ENCODE measurements at regions not wholly inside any gene's neighbourhood (a gene's known extent, or its start where the extent isn't known, plus 50 kb on each side); places are given as distances from the start of the nearest gene placed in this dataset.

DNA sequence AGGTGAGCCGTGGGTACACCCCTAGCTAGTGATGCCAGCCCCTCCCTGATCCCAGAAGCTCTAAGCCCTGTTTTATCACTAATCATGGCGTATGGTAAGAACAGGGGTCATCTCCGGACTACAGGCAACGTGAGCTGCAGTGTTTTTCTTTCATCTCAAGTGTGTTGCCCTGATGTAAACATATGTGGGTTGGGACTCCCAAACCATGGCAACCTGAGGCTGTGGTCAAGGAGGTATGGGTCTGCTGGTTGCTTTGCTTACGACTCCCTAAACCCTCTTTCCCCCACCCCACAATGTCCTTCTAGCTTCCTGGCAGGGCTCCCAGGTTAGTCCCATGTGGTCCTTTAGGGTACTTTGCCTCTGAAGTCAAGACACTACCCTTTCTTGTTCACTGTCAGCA, 53.6 kb upstream of the AFF3 start:
- CTCF ChIA-PET (ENCODE audit: low intra/inter-chr PET ratio, low total read pairs): no interaction called here

GRCh38 chr2:100194951-100195350, 52.6 kb upstream of the AFF3 start:
- Histone ChIP-seq H4K20me1 (ENCODE audit: insufficient read depth, low read length) (no peaks in the 10 kb centered on the region), H3K36me3 (replicated peaks in 1 of 2; ENCODE audit: control insufficient read depth in 1 of 2, insufficient read depth in 2 of 2, low read length in 2 of 2) (no peaks in the 10 kb centered on the region), H3K9me3 (ENCODE audit: low read length) (no peaks in the 10 kb centered on the region), H3K79me2 (ENCODE audit: insufficient read depth, low read length) (no peaks in the 10 kb centered on the region), H2AFZ (ENCODE audit: low read length) (no peak overlapping the region), H3K27me3 (ENCODE audit: control insufficient read depth in 1 of 2, insufficient read depth in 2 of 2, low read length in 2 of 2) (peaks cover 3 to 8% of the 10 kb centered on the region in 2 experiments; a peak in 4 of 5 replicates), H3K4me2 (ENCODE audit: low read depth, low read length) (no peak overlapping the region), H3K9ac (ENCODE audit: insufficient read depth, low read depth, low read length) (no peak overlapping the region), H3K4me3 (replicated peaks in 1 of 3; ENCODE audit: insufficient read depth in 1 of 3, low read depth in 2 of 3, low read length in 3 of 3) (no peak overlapping the region), H3K4me1 (ENCODE audit: insufficient read depth, low read length) (peaks cover 5% of the 10 kb centered on the region; the same call in 1 of the 2 replicates), H3K27ac (ENCODE audit: extremely low read length, insufficient read depth, low read length) (no peak overlapping the region)
- 48% methylated on average over 3 of the region's 3 CpGs for WGBS (ENCODE audit: low lambda C conversion rate)
- FAIRE-seq (no peak), ATAC-seq (no peak), DNase-seq (ENCODE audit: low spot score) (no peak)
- intact Hi-C loops (cut with micrococcal nuclease; ENCODE audit: unreplicated experiment) (no loop called here), in situ Hi-C loops (cut with HindIII; ENCODE audit: extremely low pct_ligation_motif_present, low pct_unique_long_range_greater_than_20kb) (no loop called here)
- no TSS peak for BruUV-seq (replicated peaks)
- CTCF ChIA-PET (ENCODE audit: low intra/inter-chr PET ratio, low total read pairs): no interaction called here
- POLR2A ChIA-PET: no interaction called here
- TF ChIP-seq, protein P1, sequence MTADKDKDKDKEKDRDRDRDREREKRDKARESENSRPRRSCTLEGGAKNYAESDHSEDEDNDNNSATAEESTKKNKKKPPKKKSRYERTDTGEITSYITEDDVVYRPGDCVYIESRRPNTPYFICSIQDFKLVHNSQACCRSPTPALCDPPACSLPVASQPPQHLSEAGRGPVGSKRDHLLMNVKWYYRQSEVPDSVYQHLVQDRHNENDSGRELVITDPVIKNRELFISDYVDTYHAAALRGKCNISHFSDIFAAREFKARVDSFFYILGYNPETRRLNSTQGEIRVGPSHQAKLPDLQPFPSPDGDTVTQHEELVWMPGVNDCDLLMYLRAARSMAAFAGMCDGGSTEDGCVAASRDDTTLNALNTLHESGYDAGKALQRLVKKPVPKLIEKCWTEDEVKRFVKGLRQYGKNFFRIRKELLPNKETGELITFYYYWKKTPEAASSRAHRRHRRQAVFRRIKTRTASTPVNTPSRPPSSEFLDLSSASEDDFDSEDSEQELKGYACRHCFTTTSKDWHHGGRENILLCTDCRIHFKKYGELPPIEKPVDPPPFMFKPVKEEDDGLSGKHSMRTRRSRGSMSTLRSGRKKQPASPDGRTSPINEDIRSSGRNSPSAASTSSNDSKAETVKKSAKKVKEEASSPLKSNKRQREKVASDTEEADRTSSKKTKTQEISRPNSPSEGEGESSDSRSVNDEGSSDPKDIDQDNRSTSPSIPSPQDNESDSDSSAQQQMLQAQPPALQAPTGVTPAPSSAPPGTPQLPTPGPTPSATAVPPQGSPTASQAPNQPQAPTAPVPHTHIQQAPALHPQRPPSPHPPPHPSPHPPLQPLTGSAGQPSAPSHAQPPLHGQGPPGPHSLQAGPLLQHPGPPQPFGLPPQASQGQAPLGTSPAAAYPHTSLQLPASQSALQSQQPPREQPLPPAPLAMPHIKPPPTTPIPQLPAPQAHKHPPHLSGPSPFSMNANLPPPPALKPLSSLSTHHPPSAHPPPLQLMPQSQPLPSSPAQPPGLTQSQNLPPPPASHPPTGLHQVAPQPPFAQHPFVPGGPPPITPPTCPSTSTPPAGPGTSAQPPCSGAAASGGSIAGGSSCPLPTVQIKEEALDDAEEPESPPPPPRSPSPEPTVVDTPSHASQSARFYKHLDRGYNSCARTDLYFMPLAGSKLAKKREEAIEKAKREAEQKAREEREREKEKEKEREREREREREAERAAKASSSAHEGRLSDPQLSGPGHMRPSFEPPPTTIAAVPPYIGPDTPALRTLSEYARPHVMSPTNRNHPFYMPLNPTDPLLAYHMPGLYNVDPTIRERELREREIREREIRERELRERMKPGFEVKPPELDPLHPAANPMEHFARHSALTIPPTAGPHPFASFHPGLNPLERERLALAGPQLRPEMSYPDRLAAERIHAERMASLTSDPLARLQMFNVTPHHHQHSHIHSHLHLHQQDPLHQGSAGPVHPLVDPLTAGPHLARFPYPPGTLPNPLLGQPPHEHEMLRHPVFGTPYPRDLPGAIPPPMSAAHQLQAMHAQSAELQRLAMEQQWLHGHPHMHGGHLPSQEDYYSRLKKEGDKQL (CRISPR knock-in tag; IDR thresholded peaks at IDR 0.05; ENCODE audit: low read depth): no peak
- TF ChIP-seq SP5 (CRISPR knock-in tag; IDR thresholded peaks at IDR 0.05; ENCODE audit: borderline replicate concordance, low read depth) (no peak), ATF6 (CRISPR knock-in tag; conservative IDR thresholded peaks at IDR 0.05) (no peak), MYC (CRISPR knock-in tag; IDR thresholded peaks at IDR 0.05; ENCODE audit: borderline replicate concordance) (no peak), CREB1 (IDR thresholded peaks at IDR 0.05) (no peak), CREB1 (CRISPR knock-in tag; IDR thresholded peaks at IDR 0.05) (no peak), RCOR2 (CRISPR knock-in tag; IDR thresholded peaks at IDR 0.05) (no peak), MED8 (CRISPR knock-in tag; IDR thresholded peaks at IDR 0.05; ENCODE audit: insufficient replicate concordance) (no peak)

More for the DNA sequence above, 53.6 kb upstream of the AFF3 start:
- no peaks in the 10 kb centered on the region for H3K36me3 ChIP-seq (replicated peaks in 1 of 2; ENCODE audit: control insufficient read depth in 1 of 2, insufficient read depth in 2 of 2, low read length in 2 of 2)
- FAIRE-seq (no peak), DNase-seq (ENCODE audit: low spot score) (no peak), ATAC-seq (no peak)
- intact Hi-C loops (cut with micrococcal nuclease; ENCODE audit: unreplicated experiment): no loop called here
- no peak overlapping the region for H3K4me2 ChIP-seq (ENCODE audit: low read depth, low read length)
- no peaks in the 10 kb centered on the region for H3K9me3 ChIP-seq (ENCODE audit: low read length)
- 38% methylated on average over 4 of the region's 5 CpGs for WGBS (ENCODE audit: low lambda C conversion rate)
- in situ Hi-C loops (cut with HindIII; ENCODE audit: extremely low pct_ligation_motif_present, low pct_unique_long_range_greater_than_20kb): no loop called here
- H3K9ac ChIP-seq (ENCODE audit: insufficient read depth, low read depth, low read length): no peak overlapping the region
- H3K4me3 ChIP-seq (replicated peaks in 1 of 3; ENCODE audit: insufficient read depth in 1 of 3, low read depth in 2 of 3, low read length in 3 of 3): no peak overlapping the region
- no TSS peak for BruUV-seq (replicated peaks)
- H4K20me1 ChIP-seq (ENCODE audit: insufficient read depth, low read length): no peaks in the 10 kb centered on the region
- H3K27me3 ChIP-seq (ENCODE audit: control insufficient read depth in 1 of 2, insufficient read depth in 2 of 2, low read length in 2 of 2): peaks cover 3 to 8% of the 10 kb centered on the region in 2 experiments; a peak in 3 of 5 replicates
- no peaks in the 10 kb centered on the region for H3K79me2 ChIP-seq (ENCODE audit: insufficient read depth, low read length)
- no peak overlapping the region for H3K27ac ChIP-seq (ENCODE audit: extremely low read length, insufficient read depth, low read length)
- H3K4me1 ChIP-seq (ENCODE audit: insufficient read depth, low read length): peaks cover 5% of the 10 kb centered on the region; the same call in 1 of the 2 replicates
- TF ChIP-seq NONO (IDR thresholded peaks at IDR 0.05) (no peak), NONO (CRISPR knock-in tag; conservative IDR thresholded peaks at IDR 0.05) (no peak), ZNF510 (CRISPR knock-in tag; IDR thresholded peaks at IDR 0.05; ENCODE audit: low read depth) (no peak), FOXJ3 (CRISPR knock-in tag; IDR thresholded peaks at IDR 0.05; ENCODE audit: borderline replicate concordance) (no peak), TFAP4 (IDR thresholded peaks at IDR 0.05; ENCODE audit: borderline replicate concordance, low read depth) (no peak)
- no peak overlapping the region for H2AFZ ChIP-seq (ENCODE audit: low read length)
- POLR2A ChIA-PET: no interaction called here

All from HepG2 (cell line).